HG03354 (cell line): ENCODE measurements at regions not wholly inside any gene's neighbourhood (a gene's known extent, or its start where the extent isn't known, plus 50 kb on each side); places are given as distances from the start of the nearest gene placed in this dataset.
"Not testable (repeated sequence)": the region's sequence is repeated elsewhere in the genome, so short reads cannot be mapped to it uniquely, and the experiment has no call there.

Experiments
- ATAC-seq: cut with Tn5 transposase; IDR thresholded peaks from one replicate; pipeline ENCODE4 v1.9.1; 2021; ENCODE audit warnings: mild to moderate bottlenecking; ENCODE audit not compliant: unreplicated experiment, poor library complexity, severe bottlenecking

DNA sequence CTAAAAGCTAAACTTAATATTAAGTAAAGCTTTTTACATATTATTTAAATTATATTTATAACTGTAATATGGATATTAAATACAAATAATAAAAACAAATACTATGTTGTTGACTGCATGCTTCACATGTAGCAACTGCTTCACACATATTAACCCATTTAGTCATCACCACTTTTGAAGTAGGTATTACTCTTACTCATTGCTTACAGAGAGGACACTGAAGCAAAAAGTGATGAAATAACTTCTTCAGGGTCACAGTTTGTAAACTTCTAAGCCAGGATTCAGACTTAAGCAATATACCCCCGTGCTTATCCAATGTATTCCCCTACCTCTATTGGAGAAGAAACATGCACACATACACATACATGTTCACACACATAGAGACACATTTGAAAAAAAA is 166.6 kb downstream of the DKK2 start:
- ATAC-seq: no peak

DNA sequence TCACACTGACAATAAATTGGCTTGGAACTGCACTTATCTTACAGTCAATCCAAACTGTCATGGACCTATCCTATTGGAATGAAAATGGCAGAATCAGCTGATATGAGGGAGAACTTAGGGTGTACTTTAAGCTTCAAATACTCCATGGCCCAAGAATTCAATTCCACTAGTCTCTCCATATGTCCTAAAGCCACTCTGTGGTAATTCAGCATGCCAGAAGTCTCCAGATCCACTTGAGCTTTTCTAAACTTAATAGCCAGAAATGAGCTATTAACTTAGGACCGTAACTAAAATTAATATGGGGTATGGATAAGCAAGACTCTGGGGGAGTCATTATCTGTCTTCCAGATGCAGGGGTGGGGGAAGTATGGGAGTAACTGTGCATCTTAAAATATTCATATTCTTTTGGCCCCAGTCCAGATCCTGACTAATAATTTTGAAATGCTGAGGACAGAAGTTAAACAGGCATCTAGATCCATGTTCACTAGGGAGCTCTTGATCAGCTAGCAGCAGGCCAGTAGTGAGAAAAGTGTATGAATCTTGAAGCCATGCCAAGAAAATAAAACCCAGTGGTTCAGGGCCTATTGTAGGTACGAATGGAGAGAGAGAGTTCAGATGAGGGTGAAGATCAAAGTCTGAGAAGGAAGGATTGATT is 167.6 kb downstream of the DKK2 start:
- ATAC-seq: no peak

DNA sequence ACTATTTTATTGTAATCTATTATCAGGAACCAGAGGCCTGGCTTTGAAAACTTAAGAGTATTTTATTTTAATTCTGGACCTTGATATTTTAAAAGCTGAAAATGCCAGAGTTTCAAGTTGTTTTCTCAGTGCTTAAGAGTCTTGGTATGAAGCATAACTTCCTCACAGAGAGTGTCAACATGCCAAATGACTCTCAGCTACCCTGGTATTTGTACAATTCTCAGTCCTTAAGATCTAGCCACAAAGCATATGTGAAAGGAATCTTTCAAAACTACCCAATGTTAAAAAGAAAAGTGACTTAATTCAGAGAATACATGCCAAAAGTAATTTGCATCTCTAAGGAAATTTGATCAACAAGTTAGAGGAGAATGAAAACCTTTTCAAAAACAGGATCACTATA is 171.9 kb downstream of the DKK2 start:
- no peak for ATAC-seq

DNA sequence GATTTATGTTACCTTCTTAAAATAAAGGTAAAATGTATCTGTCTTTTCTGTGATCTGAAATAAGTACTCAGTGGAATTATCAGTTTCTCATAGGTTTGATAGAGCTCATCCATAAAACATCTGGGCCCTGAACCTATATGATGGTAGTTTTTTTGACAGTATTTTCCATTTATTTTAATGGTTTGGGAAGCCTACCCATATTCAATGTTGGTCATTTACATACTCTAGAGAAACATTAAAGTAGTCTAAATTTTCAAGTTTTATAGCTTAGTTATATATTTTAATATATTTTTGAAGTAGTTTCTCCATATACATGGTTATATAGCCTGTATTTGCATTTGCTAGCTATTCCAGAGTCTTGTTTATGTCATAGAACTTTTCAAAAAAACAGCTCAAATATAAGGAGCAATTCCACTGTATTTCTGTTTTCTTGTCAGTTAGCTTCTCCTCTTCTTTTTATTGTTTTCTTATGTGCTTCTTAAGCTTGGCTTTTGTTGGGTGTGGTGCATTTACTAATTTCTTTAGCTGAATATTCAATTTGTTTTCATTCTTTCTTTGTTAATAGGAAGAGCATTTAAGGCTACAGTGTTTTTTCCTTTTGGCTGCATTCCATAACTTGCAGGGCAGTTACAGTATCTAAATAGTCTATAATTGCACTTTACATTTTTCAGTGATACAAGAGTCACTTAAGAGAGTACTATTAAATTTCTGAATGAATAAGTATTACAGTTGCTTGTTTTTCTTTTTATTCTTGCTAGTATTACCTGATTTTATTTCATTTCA is 181.4 kb downstream of the DKK2 start:
- ATAC-seq: no peak

DNA sequence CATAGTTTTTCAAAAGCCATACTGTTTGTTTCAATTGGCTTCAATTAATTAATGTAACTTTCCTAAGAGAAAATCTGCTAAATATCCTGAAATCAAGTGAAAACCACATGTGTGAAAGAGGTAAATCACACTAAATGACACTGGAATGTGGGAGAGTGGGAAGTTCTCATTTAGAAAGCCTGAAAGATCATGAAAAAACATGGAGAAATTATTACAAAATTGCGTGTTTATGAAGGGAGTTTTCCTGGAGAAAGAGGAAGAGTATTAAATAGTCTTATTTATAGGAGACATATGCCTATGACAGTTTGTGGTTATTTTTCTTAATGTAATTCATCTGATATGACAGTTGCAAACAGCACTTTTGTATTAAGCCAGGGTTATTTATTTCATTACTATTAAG is 183.7 kb downstream of the DKK2 start:
- ATAC-seq: no peak

DNA sequence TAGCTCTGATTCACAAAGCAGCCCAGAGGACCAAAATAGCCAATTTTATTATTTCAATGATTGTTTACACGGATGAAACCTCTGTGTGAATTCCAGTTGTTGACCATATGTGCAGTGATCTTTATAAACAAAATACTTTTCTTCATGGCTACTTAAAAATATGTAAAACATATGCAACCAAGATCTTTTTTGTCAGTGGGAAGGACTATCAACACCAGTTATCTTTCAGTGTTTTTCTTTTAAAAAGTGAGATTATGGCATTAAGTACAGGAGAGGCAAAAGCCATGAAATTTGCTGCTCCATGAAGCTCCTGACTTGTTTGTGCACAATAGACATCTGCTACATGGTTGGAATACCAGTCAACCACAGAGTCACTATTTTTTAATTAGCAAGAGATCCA is 184.4 kb downstream of the DKK2 start:
- ATAC-seq: no peak

DNA sequence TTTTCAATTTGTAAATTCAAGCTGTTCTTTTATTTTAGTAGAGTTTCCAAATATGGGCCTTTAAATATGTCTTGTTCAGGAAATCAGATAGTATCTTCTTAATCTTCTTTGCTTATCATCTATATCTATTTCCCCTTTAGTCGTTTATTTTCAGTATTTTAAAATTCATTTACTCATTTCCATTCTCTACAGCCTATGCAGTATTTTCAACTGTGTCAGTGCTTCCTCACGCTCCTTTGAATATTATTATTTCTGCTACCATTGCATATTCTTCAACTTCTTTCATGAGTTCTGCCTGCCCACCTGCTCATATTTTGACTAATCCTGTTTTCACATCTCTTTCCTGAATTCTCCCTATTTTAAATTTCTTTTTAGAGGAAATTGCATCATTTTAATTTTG is 185.4 kb downstream of the DKK2 start:
- ATAC-seq: no peak

DNA sequence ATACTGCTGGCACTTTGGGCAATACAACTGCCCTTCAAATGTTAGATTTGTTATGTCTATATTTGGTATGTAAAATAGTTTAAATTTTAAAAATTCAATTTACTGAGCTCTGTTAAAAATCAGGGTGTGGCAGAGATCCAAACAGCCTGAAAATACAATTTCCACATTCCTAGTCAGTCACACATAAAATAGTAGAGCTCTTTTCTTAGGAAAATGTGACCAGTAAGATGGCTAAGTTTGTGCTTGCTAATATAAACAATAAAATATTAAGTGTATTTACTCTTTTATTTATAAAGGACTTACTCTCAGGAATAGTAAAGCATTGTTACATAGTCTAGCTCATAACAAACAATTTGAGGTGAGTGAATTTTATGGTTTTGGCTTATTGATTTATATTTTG is 200.2 kb downstream of the DKK2 start:
- no peak for ATAC-seq

DNA sequence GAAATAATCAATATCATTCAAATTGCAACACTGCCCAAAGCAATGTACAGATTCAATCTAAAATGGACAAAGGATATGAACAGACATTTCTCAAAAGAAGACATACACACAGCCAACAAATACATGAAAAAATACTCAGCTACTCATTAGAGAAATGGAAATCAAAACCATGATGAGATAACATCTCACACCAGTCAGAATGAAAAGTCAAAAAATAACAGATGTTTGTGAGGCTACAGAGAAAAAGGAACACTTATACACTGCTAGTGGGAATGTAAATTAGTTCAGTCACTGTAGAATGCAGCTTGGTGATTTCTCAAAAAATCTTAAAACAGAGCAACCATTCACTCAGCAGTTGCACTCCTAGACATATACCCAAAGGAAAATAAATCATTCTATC is 205.2 kb downstream of the DKK2 start:
- ATAC-seq: peak; percentile 60

DNA sequence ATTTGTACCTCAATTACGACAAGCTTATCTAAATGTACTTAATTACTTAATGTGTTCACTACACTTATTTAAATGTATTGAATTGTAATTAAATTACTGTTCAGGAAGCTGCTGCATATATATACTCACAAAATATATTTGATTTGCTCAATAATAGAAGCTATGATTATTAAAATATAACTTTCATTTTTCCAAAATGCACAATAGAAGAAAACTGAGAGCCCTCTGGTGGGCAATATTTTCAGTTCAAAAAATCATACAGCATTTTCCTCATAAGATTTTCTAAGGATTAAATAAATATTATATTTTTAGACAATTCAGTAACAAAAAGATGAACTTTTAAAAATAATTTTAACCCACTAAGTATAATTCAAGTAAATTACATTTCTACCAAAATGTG is 217.3 kb downstream of the DKK2 start:
- no peak for ATAC-seq

DNA sequence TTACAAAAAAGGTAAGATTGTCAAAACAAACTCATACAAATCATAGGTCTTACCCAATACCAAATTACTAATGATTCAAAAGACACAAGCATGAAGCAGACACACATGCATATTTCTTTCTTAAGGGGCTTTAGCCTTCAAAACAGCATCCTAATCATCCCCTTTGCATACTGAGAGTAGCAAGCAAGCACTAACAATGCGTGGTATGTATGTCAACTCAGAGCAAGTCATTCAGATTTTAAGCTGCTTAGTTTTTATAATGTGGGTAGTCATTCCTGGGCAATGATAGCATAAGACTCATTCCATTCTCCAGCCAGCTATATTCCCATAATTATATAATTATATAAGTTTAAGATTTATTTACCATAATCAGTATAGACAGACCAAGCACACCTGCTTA is 219.6 kb downstream of the DKK2 start:
- no peak for ATAC-seq

DNA sequence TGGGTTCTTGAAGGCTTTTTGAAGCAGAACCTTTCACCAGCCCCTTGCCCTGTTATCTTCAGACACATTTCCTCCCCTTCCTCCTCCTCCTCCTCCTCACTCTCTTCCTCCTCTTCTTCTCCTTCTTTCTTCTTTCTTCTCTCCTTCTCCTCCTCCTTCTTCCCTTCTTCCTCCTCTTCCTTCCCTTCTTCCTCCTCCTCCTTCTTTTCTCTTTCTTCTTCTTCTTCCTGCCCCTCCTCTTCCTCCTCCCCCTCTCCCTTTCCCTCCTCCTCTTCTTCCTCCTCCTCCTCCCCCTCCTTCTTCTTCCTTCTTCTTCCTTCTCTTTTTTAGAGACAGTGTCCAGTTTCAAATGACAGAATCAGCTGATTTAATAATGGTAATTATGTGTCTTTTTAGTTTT is 226.0 kb downstream of the DKK2 start:
- no peak for ATAC-seq

DNA sequence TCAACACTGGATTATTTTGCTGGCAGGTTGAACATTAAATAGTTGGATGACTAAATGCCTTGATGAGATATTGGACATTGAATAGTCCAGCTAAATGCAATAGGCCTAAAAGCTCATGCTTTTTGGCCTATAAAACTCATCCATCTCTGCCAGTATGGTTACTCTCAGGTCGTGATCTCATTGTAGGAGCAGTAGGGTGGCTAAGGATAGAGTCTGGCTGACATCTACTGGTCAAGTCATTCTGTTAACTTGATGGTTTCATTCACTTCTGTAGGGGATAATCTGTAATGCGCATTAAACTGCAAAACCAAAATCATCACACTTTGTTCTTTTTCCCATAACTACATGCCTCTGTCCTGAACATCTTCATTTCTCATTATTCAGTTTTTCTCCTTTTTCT is 227.0 kb downstream of the DKK2 start:
- peak; percentile 70 for ATAC-seq

DNA sequence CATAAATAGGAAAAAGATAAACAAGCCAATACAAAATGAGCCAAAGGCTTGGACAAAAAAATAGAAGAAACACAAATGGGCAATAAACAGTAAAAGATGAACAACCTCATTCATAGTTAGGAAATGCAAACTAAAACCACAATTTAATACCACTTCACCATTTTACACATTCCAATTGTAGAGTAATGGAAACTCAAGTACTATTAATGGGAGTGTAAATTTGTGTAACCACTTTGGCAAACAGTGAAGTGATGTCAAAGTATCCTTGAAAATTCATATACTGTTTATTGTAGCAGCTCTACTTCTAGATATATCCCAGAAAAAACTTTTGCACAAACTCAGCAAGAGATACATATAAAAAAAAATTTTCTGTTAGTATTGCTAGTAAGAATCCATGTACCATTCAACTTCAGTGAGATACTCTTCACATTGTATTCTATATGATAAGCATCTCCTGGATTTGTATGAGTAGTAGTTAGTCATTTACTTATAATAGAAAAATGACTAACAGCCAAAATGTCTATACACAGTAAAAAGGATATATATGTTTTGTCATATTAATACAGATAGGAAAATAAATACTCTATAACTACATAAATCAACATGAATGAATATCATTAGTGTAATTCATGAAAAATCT is 229.8 kb downstream of the DKK2 start:
- ATAC-seq: no peak

DNA sequence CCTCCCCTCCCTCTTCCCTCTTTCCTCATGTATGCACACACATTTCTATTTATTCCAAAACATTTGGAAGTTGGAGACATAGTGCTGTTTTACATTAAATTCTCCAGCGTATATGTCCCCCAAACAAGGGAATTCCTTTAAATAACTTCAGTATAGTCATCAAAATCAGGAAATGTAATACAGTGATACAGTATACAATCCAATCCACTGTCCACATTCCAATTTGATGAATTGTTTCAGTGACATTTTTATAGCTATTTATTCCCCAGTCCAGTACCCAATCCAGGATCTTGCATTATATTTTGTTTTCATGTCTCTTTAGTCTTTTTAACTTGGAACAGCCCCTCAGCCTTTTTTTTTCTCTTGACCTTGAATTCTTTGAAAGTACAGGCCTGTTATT is 233.0 kb downstream of the DKK2 start:
- no peak for ATAC-seq

DNA sequence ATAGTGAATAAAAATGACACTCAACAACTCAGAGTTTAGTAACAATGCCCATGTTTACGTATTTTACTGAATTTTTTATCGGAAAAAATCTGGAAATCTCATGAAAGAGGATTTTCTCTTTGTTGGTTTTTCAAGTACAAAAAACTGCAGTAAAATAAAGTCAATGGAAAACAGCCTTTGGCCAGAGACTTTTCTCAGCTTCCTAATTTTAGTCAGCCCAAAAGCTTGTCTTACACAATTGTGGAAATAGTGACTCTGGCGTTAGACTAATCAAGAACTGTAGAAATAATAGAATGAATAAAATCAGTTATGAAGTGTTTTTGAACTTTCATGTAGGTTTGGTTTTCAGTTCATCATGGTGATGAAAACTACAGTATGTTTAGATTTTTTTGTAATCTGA is 234.7 kb downstream of the DKK2 start:
- ATAC-seq: no peak

DNA sequence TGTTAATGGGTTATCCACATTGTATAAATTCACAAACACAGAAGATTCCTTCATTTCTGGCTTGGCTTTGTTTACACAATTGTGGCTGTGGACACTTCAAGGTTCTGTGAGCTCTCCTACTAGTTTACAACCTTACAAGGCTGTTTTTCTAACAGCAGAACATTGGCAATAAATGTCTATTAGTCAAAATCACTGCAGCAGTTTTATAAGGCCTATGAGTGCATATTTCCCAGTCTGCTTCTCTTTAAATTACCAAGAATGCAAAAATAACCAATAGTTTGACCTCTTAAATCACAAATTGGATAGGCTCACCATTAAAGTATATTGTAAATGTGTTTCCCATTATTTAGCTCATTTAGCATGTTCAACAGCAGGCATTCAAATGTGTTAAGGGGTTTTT is 239.2 kb downstream of the DKK2 start:
- no peak for ATAC-seq

DNA sequence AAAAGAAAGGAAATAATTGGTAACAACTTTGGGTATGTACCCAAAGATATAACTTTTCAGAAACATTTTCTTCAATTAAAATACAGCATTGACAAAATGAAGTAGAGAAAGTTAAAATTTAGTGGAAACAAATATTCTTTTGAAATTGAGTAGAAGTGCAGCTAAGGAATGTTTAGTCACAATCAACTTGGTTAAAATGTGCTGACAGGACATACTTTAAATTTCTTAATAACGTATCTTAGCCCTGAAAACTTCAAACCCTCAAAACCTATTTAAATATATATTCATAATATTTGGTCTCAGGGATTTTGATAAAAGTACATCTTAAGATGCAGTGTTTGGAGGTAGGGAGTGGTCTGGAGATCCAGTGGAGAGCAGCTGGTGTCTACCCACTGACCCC is 240.8 kb downstream of the DKK2 start:
- ATAC-seq: no peak

DNA sequence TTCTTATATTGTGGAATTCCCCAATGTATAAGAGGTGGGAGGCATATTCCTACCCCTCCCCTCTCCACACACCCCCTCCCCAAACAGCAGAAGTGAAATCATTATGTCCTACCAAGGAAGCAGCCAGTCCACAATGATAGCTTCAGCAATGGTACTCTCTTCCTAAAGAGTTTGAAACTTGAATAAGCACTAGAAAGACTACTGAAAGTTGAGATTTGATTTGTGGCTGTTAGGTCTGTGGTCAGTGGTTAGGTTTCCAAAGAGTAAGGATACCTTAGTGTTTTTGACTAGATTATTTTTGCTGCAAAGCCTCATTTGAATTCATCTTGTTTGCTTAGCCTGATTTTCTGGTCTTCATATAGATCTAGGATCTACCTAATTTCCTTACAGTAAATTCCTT is 242.2 kb downstream of the DKK2 start:
- no peak for ATAC-seq

DNA sequence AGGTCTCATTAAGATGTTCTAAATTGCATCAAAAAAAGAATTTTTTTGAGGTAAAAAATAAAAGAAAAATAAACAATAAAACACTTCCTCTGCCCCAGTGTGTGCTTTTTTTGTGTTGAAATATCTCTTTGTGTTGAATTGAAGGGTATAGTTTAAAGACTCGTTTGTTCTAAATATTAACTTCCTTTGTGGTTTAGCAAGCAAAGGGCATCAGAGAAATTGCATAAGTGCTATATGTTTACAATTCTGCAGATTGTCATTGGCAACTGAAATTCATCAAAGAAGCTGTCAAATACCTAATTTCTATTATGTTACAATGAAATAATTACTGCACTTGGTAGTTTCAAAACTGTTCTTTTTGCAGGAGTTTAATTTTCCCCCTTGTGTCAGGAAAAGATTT is 260.5 kb downstream of the DKK2 start:
- no peak for ATAC-seq

DNA sequence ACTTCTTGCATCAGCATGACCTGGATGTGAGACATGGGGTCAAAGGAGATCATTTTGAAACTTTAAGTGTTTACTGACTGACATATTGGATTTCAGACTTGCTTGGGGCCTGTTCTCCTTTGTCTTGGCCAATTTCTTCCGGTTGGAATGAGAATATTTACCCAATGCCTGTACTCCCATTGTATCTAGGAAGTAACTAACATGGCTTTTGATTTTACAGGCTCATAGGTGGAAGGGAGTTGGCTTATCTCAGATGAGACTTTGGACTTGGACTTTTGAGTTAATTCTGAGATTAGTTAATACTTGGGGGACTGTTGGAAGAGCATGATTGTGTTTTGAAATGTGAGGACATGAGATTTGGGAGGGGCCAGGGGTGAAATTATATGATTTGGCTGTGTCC is 262.1 kb downstream of the DKK2 start:
- ATAC-seq: not testable (repeated sequence)
